Skeletal muscle cell (primary cell): ENCODE measurements at regions not wholly inside any gene's neighbourhood (a gene's known extent, or its start where the extent isn't known, plus 50 kb on each side); places are given as distances from the start of the nearest gene placed in this dataset.
A peak's percentile ranks its signal among the peaks of the same experiment; 100 is the strongest.
"Not testable (repeated sequence)": the region's sequence is repeated elsewhere in the genome, so short reads cannot be mapped to it uniquely, and the experiment has no call there.

ENCODE experiments used
- DNase-seq: peaks from one replicate; pipeline ENCODE4 v3.0.0-alpha.2; 2010; ENCODE audit warnings: low read depth
- H3K4me3 ChIP-seq: 2 replicates; pipeline ENCODE4 v1.5.1; 2011; ENCODE audit warnings: low read depth, mild to moderate bottlenecking, control low read depth, low read length, moderate library complexity

- no peak overlapping the region for H3K4me3 ChIP-seq
- DNase-seq = no peak
Observed at GRCh38 chr20:53786445-53787267, 193.0 kb upstream of the ZNF217 start.

GRCh38 chr20:53786071-53786444 is 192.4 kb upstream of the ZNF217 start:
- no peak for DNase-seq

GRCh38 chr20:53785320-53785719 is 191.7 kb upstream of the ZNF217 start:
- H3K4me3 ChIP-seq = no peak overlapping the region
- no peak for DNase-seq

More at GRCh38 chr20:53786071-53786444, 192.4 kb upstream of the ZNF217 start:
- no peak overlapping the region for H3K4me3 ChIP-seq

GRCh38 chr20:53783768-53784167 is 190.1 kb upstream of the ZNF217 start:
- no peak overlapping the region for H3K4me3 ChIP-seq
- no peak for DNase-seq

GRCh38 chr20:53782612-53783246 is 189.1 kb upstream of the ZNF217 start:
- no peak overlapping the region for H3K4me3 ChIP-seq
- no peak for DNase-seq

- H3K4me3 ChIP-seq = no peak overlapping the region
- DNase-seq = no peak
Observed at GRCh38 chr20:53779822-53780221, 186.2 kb upstream of the ZNF217 start.

GRCh38 chr20:53778736-53779135 is 185.1 kb upstream of the ZNF217 start:
- DNase-seq = no peak
- no peak overlapping the region for H3K4me3 ChIP-seq

- no peak overlapping the region for H3K4me3 ChIP-seq
- no peak for DNase-seq
Observed at GRCh38 chr20:53778041-53778516, 184.4 kb upstream of the ZNF217 start.

GRCh38 chr20:53777402-53777801 is 183.8 kb upstream of the ZNF217 start:
- H3K4me3 ChIP-seq, DNase-seq: not testable (repeated sequence)

- DNase-seq = no peak
- H3K4me3 ChIP-seq = no peak overlapping the region
Observed at GRCh38 chr20:53776858-53777257, 183.2 kb upstream of the ZNF217 start.

- peak; percentile 81 for DNase-seq
Observed at GRCh38 chr20:53774461-53775203, 181.0 kb upstream of the ZNF217 start.

GRCh38 chr20:53773792-53774401 is 180.3 kb upstream of the ZNF217 start:
- peak; percentile 84 for DNase-seq
- no peak overlapping the region for H3K4me3 ChIP-seq

More at GRCh38 chr20:53774461-53775203, 181.0 kb upstream of the ZNF217 start:
- H3K4me3 ChIP-seq = no peak overlapping the region

- not testable (repeated sequence) for H3K4me3 ChIP-seq, DNase-seq
Observed at GRCh38 chr20:53773066-53773791, 179.6 kb upstream of the ZNF217 start.

- H3K4me3 ChIP-seq = no peak overlapping the region
- no peak for DNase-seq
Observed at GRCh38 chr20:53769041-53769440, 175.4 kb upstream of the ZNF217 start.

- DNase-seq = no peak
Observed at GRCh38 chr20:53768329-53768728, 174.7 kb upstream of the ZNF217 start.

GRCh38 chr20:53767206-53767930 is 173.7 kb upstream of the ZNF217 start:
- H3K4me3 ChIP-seq = no peak overlapping the region
- no peak for DNase-seq

More at GRCh38 chr20:53768329-53768728, 174.7 kb upstream of the ZNF217 start:
- H3K4me3 ChIP-seq = no peak overlapping the region

- H3K4me3 ChIP-seq = no peak overlapping the region
- DNase-seq = no peak
Observed at GRCh38 chr20:53764415-53764800, 170.8 kb upstream of the ZNF217 start.

GRCh38 chr20:53763707-53764414 is 170.2 kb upstream of the ZNF217 start:
- DNase-seq = no peak
- no peak overlapping the region for H3K4me3 ChIP-seq
